AG09309 (cell line): ENCODE measurements at regions not wholly inside any gene's neighbourhood (a gene's known extent, or its start where the extent isn't known, plus 50 kb on each side); places are given as distances from the start of the nearest gene placed in this dataset.

Source experiments
- DNase-seq: peaks from one replicate; pipeline ENCODE4 v3.0.0-alpha.2; 2010; ENCODE audit warnings: low read depth
- H3K4me3 ChIP-seq: 2 replicates; pipeline ENCODE4 v1.5.1; 2011; ENCODE audit warnings: mild to moderate bottlenecking, low read depth, low read length, moderate library complexity; ENCODE audit not compliant: control insufficient read depth
- TF ChIP-seq, protein P1 (sequence below): IDR thresholded peaks from 2 replicates; pipeline ENCODE4 v1.5.1; 2011; ENCODE audit warnings: mild to moderate bottlenecking, low read depth, low read length, inconsistent platforms; ENCODE audit not compliant: insufficient read depth, control insufficient read depth; ENCODE audit errors: missing control alignments

DNA sequence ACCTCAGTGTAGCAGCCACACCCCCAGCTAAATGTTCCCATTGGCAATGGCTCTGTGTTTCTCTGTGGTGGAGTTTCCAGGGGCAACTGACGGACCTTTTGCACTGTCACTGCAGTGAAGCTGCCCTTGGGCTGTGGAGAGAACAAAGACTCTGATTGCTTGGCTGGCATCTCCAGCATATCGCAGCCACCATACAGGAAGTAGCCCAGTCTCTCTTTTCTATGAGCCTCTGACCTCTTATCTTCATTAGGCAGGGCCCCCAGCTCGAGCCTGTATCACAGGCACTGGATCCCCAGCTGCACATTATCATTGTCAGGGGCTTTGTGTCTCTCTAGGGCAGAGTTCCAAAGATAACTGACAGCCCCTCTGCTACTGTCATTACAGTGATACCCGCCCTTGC is 483.5 kb downstream of the ARAP2 start:
- no peak for DNase-seq
- TF ChIP-seq, protein P1, sequence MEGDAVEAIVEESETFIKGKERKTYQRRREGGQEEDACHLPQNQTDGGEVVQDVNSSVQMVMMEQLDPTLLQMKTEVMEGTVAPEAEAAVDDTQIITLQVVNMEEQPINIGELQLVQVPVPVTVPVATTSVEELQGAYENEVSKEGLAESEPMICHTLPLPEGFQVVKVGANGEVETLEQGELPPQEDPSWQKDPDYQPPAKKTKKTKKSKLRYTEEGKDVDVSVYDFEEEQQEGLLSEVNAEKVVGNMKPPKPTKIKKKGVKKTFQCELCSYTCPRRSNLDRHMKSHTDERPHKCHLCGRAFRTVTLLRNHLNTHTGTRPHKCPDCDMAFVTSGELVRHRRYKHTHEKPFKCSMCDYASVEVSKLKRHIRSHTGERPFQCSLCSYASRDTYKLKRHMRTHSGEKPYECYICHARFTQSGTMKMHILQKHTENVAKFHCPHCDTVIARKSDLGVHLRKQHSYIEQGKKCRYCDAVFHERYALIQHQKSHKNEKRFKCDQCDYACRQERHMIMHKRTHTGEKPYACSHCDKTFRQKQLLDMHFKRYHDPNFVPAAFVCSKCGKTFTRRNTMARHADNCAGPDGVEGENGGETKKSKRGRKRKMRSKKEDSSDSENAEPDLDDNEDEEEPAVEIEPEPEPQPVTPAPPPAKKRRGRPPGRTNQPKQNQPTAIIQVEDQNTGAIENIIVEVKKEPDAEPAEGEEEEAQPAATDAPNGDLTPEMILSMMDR = no peak

DNA sequence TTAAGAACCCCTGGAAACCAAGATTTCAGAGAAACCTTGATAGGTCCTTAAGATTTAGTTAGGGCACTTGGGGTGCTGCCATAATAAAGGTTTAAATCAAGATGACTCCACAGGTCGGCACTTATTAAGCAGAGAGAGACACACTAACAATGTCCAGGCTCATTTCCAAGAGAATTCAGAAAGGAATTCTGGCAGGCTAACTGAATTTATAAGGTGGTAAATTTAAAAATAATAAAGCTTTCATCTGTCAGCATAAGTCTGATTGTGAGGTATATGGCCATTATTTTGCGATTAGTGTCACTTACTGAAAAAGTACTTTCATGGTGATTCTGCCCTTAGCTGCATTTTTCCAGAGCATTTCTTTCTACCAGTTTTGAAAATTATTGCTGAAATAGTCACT is 472.7 kb downstream of the ARAP2 start:
- no peak for DNase-seq
- TF ChIP-seq, protein P1 = no peak
- no peak overlapping the region for H3K4me3 ChIP-seq

More for the DNA sequence above, 483.5 kb downstream of the ARAP2 start:
- no peak overlapping the region for H3K4me3 ChIP-seq

DNA sequence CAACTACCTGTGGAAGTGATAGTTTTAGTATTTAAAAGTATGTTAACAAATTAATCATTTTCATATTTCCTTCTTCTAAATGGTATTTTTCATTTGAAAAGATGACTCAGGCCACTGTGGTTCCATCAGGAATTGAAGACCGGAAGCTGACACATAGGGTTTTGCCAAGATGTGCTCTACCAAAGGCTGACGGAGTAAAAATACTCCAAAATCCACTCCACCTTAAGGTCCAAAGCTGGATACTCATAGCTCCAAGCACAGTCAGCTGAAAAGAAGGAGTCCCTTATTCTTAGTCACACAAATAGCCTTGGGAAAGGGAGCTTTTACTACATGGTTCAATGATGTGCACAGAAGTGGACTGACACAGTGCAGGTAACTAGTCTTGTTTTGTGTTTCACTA is 472.0 kb downstream of the ARAP2 start:
- no peak for DNase-seq
- TF ChIP-seq, protein P1 = no peak
- H3K4me3 ChIP-seq = no peak overlapping the region

DNA sequence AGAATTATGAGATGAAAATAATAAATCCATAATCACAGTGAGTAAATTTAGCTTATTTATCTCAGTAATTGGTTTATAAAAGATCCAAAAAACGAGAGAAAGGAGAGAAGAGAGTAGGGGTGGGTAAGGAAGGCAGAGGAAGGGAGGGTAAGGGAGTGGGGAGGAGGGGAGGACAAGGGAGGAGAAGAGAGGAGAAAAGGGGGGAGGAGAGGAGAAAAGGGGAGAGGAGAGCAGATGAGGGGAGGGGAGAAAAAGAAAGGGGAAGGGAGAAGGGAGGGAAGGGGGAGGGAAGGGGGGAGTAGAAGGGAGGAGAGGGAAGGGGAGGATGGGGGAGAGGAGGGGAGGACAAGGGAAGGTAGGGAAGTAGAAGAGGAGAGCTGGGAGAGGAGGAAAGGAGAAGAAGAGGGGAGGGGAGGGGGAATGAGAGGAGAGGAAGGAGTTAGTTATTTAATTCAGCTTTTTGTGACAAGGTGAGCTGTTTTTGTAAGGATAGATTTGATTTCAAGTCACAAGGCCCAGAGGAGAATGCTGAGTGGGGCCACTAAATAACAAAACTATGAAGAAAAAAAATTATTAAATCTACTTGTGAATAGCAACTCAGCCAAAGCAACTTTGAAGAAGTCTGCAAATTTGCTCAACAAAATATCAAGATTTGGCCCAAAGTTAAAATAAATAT is 454.3 kb downstream of the ARAP2 start:
- H3K4me3 ChIP-seq = no peak overlapping the region
- no peak for DNase-seq
- TF ChIP-seq, protein P1 = no peak

DNA sequence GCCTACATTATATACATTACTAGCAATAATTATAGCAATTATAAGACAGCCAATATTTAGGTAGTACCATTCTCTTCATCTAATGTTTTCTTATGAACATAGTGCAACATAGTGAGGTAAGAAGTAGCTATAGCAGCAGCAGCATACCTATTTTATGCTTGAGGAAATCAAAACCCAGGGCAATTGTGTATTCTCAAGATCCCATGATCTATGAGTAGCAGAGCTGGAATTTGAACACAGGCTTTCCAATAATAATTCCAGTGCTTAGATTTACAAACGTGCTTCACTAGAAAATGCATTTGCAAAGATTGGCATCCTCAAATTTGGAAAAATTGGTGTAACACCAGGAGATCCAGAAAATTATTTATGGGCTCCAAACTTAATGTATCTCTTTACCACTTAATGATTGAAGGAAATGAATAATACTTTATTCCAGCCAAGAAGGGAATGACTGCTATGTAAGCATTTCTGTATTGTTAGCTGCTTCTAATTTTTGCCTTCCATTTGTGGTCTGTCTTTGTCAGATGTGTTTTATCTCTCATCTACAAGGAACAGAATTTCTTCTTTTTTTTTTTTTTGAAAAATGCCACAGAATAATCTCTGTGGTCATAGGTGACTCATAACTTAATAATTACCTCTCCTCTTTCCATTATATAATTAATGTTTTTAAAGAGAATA is 451.1 kb downstream of the ARAP2 start:
- TF ChIP-seq, protein P1 = no peak
- DNase-seq = no peak
- no peak overlapping the region for H3K4me3 ChIP-seq

DNA sequence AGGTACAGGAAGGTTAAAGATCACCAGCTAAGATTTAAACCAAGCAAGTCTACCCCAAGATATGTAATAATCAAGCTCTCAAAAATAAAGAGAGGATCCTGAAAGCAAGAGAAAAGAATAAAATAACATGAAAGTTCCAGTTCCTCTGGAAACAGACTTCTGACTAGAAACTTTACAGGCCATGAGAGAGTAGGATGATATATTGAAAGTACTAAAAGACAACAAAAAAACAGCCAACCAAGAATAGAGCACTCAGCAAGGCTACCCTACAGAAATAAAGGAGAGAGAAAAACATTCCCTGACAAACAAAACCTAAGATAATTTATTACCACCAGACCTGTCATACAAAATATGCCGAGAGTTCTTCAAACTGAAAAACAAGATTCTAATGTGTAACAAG is 450.5 kb downstream of the ARAP2 start:
- TF ChIP-seq, protein P1 = no peak
- no peak overlapping the region for H3K4me3 ChIP-seq
- DNase-seq = no peak
